K562 (cell line): ENCODE measurements at regions not wholly inside any gene's neighbourhood (a gene's known extent, or its start where the extent isn't known, plus 50 kb on each side); places are given as distances from the start of the nearest gene placed in this dataset.
A peak's percentile ranks its signal among the peaks of the same experiment; 100 is the strongest.

Experiments used
- C11orf30 ChIP-seq: fragments of 450-650 bp; IDR thresholded peaks from 2 replicates; pipeline ENCODE4 v1.6.1; 2016; ENCODE audit warnings: low read depth, mild to moderate bottlenecking
- EP400 ChIP-seq: fragments of 450-650 bp; IDR thresholded peaks from 2 replicates; pipeline ENCODE4 v1.6.1; 2017; ENCODE audit warnings: antibody characterized with exemption, mild to moderate bottlenecking, moderate library complexity
- HDAC1 ChIP-seq, 2 experiments: fragments of 450-650 bp; IDR thresholded peaks; 2 replicates each; pipeline ENCODE4 v1.6.1; 2016 to 2017; ENCODE audit warnings: inconsistent platforms in 1 of 2, mild to moderate bottlenecking in 1 of 2, moderate library complexity in 1 of 2
- IFI16 ChIP-seq: fragments of 250-450 bp; sonication (Bioruptor Pico); IDR thresholded peaks from 2 replicates; pipeline ENCODE4 v2.1.2; 2022; ENCODE audit warnings: mild to moderate bottlenecking, inconsistent platforms
- MAFF ChIP-seq: IDR thresholded peaks from 2 replicates; pipeline ENCODE4 v1.6.1; 2012; ENCODE audit warnings: low read length, improper control_type of control experiment
- MAFG ChIP-seq: fragments of 450-650 bp; conservative IDR thresholded peaks from 2 replicates; pipeline ENCODE4 v1.6.1; 2016; ENCODE audit warnings: missing genetic modification characterization, missing compliant biosample characterization
- NFE2 ChIP-seq: IDR thresholded peaks from 2 replicates; pipeline ENCODE4 v1.6.1; 2014; ENCODE audit warnings: antibody characterized with exemption, low read depth
- NFE2L1 ChIP-seq: fragments of 450-650 bp; IDR thresholded peaks from 2 replicates; pipeline ENCODE4 v1.6.1; 2016; ENCODE audit warnings: missing genetic modification characterization, low read depth, mild to moderate bottlenecking, missing compliant biosample characterization, moderate library complexity, borderline replicate concordance
- POLR2AphosphoS2 ChIP-seq: IDR thresholded peaks from 2 replicates; pipeline ENCODE4 v1.6.1; 2012; ENCODE audit warnings: low read length, improper control_type of control experiment
- RCOR1 ChIP-seq, 2 experiments: IDR thresholded peaks; 2 replicates each; pipeline ENCODE4 v1.6.1; 2012; ENCODE audit warnings: low read depth in 2 of 2, low read length in 2 of 2, borderline replicate concordance in 1 of 2, improper control_type of control experiment in 1 of 2
- RFX5 ChIP-seq: IDR thresholded peaks from 2 replicates; pipeline ENCODE4 v1.6.1; 2011; ENCODE audit warnings: low read depth, mild to moderate bottlenecking, improper control_type of control experiment, low read length
- SETDB1 ChIP-seq: IDR thresholded peaks from one replicate; pipeline ENCODE4 v1.6.1; 2012; ENCODE audit warnings: low read length, control low read depth, inconsistent platforms
- ZBTB17 ChIP-seq: fragments of 450-650 bp; formaldehyde crosslinking; IDR thresholded peaks from 2 replicates; pipeline ENCODE4 v1.4.0; 2020; ENCODE audit warnings: mild to moderate bottlenecking
- ZBTB8A ChIP-seq: fragments of 450-650 bp; IDR thresholded peaks from 2 replicates; pipeline ENCODE4 v1.6.1; 2018; ENCODE audit warnings: mild to moderate bottlenecking, moderate library complexity; ENCODE audit not compliant: partially characterized antibody
- ZFP36 ChIP-seq: fragments of 150-350 bp; IDR thresholded peaks from 2 replicates; pipeline ENCODE4 v1.6.1; 2018; ENCODE audit warnings: low read length, low read depth; ENCODE audit not compliant: partially characterized antibody
- ZNF232 ChIP-seq: sonication (generic); formaldehyde crosslinking; IDR thresholded peaks from 2 replicates; pipeline ENCODE4 v1.8.0; 2022; ENCODE audit warnings: mild to moderate bottlenecking, missing genetic modification reagents
- ZNF316 ChIP-seq: fragments of 450-650 bp; IDR thresholded peaks from 2 replicates; pipeline ENCODE4 v1.6.1; 2016
- ZNF778 ChIP-seq: fragments of 450-650 bp; formaldehyde crosslinking; IDR thresholded peaks from 2 replicates; pipeline ENCODE4 v1.4.0; 2020; ENCODE audit warnings: mild to moderate bottlenecking, moderate library complexity
- TF ChIP-seq, protein P1 (sequence below): fragments of 250-450 bp; sonication (Bioruptor Pico); IDR thresholded peaks from 2 replicates; pipeline ENCODE4 v1.5.0; 2020; ENCODE audit warnings: mild to moderate bottlenecking, borderline replicate concordance
- TF ChIP-seq, protein P2 (sequence below): fragments of 450-650 bp; IDR thresholded peaks from 2 replicates; pipeline ENCODE4 v1.7.1; 2018; ENCODE audit warnings: mild to moderate bottlenecking, low read depth; ENCODE audit not compliant: partially characterized antibody
- TF ChIP-seq, protein P3 (sequence below): fragments of 250-450 bp; sonication (Bioruptor Pico); IDR thresholded peaks from 2 replicates; pipeline ENCODE4 v1.5.0; 2020; ENCODE audit warnings: mild to moderate bottlenecking

DNA sequence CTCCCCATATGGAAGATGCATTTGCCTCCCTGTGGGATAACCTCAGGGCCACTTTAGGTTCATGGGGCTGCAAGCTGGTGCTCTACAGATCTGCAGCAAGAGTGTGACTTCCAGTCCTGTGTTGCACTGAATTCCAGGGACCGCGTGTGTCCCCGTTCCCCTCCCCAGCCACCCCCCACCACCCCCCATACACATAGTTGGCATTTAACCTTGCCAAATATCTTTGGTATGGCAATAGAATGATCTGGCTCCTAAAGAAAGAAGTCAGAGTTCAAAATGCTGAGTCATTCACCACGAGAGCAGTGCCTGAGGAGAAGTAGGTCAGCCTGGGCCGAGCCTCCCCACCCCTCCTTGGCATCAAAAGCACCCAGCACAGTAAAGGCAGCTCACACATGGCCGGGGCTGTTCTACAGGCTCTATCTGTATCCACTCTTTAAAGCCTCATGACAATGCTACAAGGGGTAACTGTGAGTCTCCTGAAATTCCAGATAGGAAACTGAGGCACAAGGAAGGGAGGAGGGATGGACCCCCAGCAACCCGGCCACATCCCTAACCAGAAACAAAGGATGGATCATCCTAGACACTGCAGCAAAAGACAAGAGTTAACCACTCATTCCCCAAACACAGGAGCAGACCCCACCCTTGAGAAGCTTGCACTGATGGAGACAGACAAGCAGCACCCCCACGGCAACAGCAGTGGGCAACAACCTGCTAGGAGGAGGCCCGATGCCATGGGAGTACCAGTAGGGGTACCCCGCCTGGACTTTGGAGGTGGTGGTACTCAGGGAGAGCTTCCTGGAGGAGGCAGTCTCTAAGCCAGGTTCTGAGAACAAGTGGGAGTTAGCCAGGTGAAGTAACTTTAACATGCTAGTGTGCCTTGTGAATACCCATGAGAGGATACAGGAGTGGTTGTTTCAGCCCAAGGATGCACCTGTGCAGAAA, 70.3 kb upstream of the NANOS1 start (continued):
- TF ChIP-seq, protein P1, sequence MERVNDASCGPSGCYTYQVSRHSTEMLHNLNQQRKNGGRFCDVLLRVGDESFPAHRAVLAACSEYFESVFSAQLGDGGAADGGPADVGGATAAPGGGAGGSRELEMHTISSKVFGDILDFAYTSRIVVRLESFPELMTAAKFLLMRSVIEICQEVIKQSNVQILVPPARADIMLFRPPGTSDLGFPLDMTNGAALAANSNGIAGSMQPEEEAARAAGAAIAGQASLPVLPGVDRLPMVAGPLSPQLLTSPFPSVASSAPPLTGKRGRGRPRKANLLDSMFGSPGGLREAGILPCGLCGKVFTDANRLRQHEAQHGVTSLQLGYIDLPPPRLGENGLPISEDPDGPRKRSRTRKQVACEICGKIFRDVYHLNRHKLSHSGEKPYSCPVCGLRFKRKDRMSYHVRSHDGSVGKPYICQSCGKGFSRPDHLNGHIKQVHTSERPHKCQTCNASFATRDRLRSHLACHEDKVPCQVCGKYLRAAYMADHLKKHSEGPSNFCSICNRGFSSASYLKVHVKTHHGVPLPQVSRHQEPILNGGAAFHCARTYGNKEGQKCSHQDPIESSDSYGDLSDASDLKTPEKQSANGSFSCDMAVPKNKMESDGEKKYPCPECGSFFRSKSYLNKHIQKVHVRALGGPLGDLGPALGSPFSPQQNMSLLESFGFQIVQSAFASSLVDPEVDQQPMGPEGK (CRISPR knock-in tag) = no peak
- peak; percentile 83 for TF ChIP-seq ZFP36
- TF ChIP-seq MAFF = peak; percentile 88
- no peak for TF ChIP-seq ZBTB8A
- TF ChIP-seq, protein P2, sequence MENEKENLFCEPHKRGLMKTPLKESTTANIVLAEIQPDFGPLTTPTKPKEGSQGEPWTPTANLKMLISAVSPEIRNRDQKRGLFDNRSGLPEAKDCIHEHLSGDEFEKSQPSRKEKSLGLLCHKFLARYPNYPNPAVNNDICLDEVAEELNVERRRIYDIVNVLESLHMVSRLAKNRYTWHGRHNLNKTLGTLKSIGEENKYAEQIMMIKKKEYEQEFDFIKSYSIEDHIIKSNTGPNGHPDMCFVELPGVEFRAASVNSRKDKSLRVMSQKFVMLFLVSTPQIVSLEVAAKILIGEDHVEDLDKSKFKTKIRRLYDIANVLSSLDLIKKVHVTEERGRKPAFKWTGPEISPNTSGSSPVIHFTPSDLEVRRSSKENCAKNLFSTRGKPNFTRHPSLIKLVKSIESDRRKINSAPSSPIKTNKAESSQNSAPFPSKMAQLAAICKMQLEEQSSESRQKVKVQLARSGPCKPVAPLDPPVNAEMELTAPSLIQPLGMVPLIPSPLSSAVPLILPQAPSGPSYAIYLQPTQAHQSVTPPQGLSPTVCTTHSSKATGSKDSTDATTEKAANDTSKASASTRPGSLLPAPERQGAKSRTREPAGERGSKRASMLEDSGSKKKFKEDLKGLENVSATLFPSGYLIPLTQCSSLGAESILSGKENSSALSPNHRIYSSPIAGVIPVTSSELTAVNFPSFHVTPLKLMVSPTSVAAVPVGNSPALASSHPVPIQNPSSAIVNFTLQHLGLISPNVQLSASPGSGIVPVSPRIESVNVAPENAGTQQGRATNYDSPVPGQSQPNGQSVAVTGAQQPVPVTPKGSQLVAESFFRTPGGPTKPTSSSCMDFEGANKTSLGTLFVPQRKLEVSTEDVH = no peak
- no peak for TF ChIP-seq IFI16 (CRISPR knock-in tag)
- TF ChIP-seq ZNF232 = no peak
- TF ChIP-seq ZNF316 = peak; percentile 48; the same call in 1 of the 2 replicates
- TF ChIP-seq EP400 = no peak
- TF ChIP-seq RFX5 = no peak
- TF ChIP-seq POLR2AphosphoS2 = no peak
- no peak for TF ChIP-seq ZNF778 (CRISPR knock-in tag)
- peak; percentile 47; the same call in 1 of the 2 replicates for TF ChIP-seq C11orf30
- peak; percentile 56 for TF ChIP-seq NFE2L1 (tag)
- no peak for TF ChIP-seq ZBTB17 (CRISPR knock-in tag)
- TF ChIP-seq SETDB1 = no peak
- peak; percentile 75 for TF ChIP-seq MAFG
- no peak for TF ChIP-seq RCOR1 (IDR thresholded peaks at IDR 0.05; ENCODE audit: borderline replicate concordance in 1 of 2, low read depth in 2 of 2, low read length in 2 of 2)
- TF ChIP-seq NFE2 = peak; percentile 85
- TF ChIP-seq, protein P3, sequence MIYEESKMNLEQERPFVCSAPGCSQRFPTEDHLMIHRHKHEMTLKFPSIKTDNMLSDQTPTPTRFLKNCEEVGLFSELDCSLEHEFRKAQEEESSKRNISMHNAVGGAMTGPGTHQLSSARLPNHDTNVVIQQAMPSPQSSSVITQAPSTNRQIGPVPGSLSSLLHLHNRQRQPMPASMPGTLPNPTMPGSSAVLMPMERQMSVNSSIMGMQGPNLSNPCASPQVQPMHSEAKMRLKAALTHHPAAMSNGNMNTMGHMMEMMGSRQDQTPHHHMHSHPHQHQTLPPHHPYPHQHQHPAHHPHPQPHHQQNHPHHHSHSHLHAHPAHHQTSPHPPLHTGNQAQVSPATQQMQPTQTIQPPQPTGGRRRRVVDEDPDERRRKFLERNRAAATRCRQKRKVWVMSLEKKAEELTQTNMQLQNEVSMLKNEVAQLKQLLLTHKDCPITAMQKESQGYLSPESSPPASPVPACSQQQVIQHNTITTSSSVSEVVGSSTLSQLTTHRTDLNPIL (CRISPR knock-in tag) = no peak
- TF ChIP-seq HDAC1 (IDR thresholded peaks at IDR 0.05) = no peak
- TF ChIP-seq, all 486 proteins: peak for 9
